ENCODE measurements at regions not wholly inside any gene's neighbourhood (a gene's known extent, or its start where the extent isn't known, plus 50 kb on each side); places are given as distances from the start of the nearest gene placed in this dataset.

DNA sequence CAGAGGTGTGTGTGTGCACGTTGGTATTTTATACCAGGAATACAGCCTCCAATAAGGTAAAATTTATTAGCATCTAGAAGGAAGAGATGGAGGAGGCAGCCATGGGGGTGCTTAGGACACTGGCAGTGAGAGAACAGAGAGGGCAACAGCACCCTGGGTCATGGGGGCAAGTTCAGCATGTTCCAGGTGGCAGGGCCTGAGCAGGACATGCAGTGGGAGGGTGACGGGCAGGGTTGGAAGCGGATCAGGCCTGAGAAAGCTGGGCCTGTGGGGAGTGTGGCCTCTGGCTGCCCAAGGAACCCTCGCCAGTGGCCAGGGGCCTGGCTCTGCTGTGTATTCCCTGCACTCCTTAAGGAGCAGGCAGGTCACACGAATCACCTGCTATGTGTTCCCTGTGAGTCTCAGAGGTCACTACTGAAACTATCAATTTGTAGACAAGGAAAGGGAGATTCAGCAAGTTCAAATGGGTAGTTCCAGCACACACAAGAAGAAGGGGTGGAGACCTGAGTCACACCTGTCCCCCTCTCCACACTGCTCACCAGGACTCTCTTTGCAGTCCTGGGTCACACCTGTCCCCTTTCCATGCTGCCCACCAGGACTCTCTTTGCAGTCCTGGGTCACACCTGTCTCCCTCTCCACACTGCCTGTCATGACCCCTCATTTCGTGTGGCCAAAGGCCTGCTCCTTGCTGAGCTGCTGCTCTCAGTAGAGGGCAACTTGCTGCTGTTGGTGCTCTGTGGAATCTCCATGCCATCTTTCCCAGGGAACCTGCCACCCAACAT, 463.9 kb upstream of the HS6ST1 start:
- FAIRE-seq: no peak
- peaks cover 3 to 67% of the 10 kb centered on the region in 2 experiments; a peak in 3 of 5 replicates for H3K27me3 ChIP-seq (ENCODE audit: control insufficient read depth in 1 of 2, insufficient read depth in 2 of 2, low read length in 2 of 2)
- no peaks in the 10 kb centered on the region for H4K20me1 ChIP-seq (ENCODE audit: insufficient read depth, low read length)
- no peak overlapping the region for H3K4me2 ChIP-seq (ENCODE audit: low read depth, low read length)
- H3K79me2 ChIP-seq (ENCODE audit: insufficient read depth, low read length): no peaks in the 10 kb centered on the region
- intact Hi-C loops (cut with micrococcal nuclease; ENCODE audit: unreplicated experiment): no loop called here
- ChIA-PET POLR2A (no interaction called here), CTCF (ENCODE audit: low intra/inter-chr PET ratio, low total read pairs) (no interaction called here)
- in situ Hi-C loops (cut with HindIII; ENCODE audit: extremely low pct_ligation_motif_present, low pct_unique_long_range_greater_than_20kb): no loop called here
- no peak for DNase-seq (ENCODE audit: low spot score)
- no peak overlapping the region for H3K9ac ChIP-seq (ENCODE audit: insufficient read depth, low read depth, low read length)
- no peak for ATAC-seq
- H3K4me3 ChIP-seq (replicated peaks in 1 of 3; ENCODE audit: insufficient read depth in 1 of 3, low read depth in 2 of 3, low read length in 3 of 3): no peak overlapping the region
- no peaks in the 10 kb centered on the region for H3K36me3 ChIP-seq (replicated peaks in 1 of 2; ENCODE audit: control insufficient read depth in 1 of 2, insufficient read depth in 2 of 2, low read length in 2 of 2)
- WGBS (ENCODE audit: low lambda C conversion rate): 8% methylated on average over 6 of the region's 6 CpGs
- H3K9me3 ChIP-seq (ENCODE audit: low read length): no peaks in the 10 kb centered on the region
- H3K27ac ChIP-seq (ENCODE audit: extremely low read length, insufficient read depth, low read length): no peak overlapping the region
- H2AFZ ChIP-seq (ENCODE audit: low read length): no peak overlapping the region
- no TSS peak for BruUV-seq (replicated peaks)
- no peaks in the 10 kb centered on the region for H3K4me1 ChIP-seq (ENCODE audit: insufficient read depth, low read length)
- no peak for TF ChIP-seq KDM6A (CRISPR knock-in tag; IDR thresholded peaks at IDR 0.05; ENCODE audit: low read depth)
- TF ChIP-seq ZNF598 (CRISPR knock-in tag; IDR thresholded peaks at IDR 0.05; ENCODE audit: borderline replicate concordance): no peak
- no peak for TF ChIP-seq TFAP4 (IDR thresholded peaks at IDR 0.05; ENCODE audit: borderline replicate concordance, low read depth)
- TF ChIP-seq NCOA1 (CRISPR knock-in tag; IDR thresholded peaks at IDR 0.05): no peak
- TF ChIP-seq, protein P1, sequence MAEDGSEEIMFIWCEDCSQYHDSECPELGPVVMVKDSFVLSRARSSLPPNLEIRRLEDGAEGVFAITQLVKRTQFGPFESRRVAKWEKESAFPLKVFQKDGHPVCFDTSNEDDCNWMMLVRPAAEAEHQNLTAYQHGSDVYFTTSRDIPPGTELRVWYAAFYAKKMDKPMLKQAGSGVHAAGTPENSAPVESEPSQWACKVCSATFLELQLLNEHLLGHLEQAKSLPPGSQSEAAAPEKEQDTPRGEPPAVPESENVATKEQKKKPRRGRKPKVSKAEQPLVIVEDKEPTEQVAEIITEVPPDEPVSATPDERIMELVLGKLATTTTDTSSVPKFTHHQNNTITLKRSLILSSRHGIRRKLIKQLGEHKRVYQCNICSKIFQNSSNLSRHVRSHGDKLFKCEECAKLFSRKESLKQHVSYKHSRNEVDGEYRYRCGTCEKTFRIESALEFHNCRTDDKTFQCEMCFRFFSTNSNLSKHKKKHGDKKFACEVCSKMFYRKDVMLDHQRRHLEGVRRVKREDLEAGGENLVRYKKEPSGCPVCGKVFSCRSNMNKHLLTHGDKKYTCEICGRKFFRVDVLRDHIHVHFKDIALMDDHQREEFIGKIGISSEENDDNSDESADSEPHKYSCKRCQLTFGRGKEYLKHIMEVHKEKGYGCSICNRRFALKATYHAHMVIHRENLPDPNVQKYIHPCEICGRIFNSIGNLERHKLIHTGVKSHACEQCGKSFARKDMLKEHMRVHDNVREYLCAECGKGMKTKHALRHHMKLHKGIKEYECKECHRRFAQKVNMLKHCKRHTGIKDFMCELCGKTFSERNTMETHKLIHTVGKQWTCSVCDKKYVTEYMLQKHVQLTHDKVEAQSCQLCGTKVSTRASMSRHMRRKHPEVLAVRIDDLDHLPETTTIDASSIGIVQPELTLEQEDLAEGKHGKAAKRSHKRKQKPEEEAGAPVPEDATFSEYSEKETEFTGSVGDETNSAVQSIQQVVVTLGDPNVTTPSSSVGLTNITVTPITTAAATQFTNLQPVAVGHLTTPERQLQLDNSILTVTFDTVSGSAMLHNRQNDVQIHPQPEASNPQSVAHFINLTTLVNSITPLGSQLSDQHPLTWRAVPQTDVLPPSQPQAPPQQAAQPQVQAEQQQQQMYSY (CRISPR knock-in tag; IDR thresholded peaks at IDR 0.05): no peak
- TF ChIP-seq, protein P2, sequence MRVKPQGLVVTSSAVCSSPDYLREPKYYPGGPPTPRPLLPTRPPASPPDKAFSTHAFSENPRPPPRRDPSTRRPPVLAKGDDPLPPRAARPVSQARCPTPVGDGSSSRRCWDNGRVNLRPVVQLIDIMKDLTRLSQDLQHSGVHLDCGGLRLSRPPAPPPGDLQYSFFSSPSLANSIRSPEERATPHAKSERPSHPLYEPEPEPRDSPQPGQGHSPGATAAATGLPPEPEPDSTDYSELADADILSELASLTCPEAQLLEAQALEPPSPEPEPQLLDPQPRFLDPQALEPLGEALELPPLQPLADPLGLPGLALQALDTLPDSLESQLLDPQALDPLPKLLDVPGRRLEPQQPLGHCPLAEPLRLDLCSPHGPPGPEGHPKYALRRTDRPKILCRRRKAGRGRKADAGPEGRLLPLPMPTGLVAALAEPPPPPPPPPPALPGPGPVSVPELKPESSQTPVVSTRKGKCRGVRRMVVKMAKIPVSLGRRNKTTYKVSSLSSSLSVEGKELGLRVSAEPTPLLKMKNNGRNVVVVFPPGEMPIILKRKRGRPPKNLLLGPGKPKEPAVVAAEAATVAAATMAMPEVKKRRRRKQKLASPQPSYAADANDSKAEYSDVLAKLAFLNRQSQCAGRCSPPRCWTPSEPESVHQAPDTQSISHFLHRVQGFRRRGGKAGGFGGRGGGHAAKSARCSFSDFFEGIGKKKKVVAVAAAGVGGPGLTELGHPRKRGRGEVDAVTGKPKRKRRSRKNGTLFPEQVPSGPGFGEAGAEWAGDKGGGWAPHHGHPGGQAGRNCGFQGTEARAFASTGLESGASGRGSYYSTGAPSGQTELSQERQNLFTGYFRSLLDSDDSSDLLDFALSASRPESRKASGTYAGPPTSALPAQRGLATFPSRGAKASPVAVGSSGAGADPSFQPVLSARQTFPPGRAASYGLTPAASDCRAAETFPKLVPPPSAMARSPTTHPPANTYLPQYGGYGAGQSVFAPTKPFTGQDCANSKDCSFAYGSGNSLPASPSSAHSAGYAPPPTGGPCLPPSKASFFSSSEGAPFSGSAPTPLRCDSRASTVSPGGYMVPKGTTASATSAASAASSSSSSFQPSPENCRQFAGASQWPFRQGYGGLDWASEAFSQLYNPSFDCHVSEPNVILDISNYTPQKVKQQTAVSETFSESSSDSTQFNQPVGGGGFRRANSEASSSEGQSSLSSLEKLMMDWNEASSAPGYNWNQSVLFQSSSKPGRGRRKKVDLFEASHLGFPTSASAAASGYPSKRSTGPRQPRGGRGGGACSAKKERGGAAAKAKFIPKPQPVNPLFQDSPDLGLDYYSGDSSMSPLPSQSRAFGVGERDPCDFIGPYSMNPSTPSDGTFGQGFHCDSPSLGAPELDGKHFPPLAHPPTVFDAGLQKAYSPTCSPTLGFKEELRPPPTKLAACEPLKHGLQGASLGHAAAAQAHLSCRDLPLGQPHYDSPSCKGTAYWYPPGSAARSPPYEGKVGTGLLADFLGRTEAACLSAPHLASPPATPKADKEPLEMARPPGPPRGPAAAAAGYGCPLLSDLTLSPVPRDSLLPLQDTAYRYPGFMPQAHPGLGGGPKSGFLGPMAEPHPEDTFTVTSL (CRISPR knock-in tag; IDR thresholded peaks at IDR 0.05; ENCODE audit: borderline replicate concordance): no peak
- no peak for TF ChIP-seq MZF1 (CRISPR knock-in tag; IDR thresholded peaks at IDR 0.05; ENCODE audit: borderline replicate concordance)
- TF ChIP-seq, protein P3, sequence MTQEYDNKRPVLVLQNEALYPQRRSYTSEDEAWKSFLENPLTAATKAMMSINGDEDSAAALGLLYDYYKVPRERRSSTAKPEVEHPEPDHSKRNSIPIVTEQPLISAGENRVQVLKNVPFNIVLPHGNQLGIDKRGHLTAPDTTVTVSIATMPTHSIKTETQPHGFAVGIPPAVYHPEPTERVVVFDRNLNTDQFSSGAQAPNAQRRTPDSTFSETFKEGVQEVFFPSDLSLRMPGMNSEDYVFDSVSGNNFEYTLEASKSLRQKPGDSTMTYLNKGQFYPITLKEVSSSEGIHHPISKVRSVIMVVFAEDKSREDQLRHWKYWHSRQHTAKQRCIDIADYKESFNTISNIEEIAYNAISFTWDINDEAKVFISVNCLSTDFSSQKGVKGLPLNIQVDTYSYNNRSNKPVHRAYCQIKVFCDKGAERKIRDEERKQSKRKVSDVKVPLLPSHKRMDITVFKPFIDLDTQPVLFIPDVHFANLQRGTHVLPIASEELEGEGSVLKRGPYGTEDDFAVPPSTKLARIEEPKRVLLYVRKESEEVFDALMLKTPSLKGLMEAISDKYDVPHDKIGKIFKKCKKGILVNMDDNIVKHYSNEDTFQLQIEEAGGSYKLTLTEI (CRISPR knock-in tag; conservative IDR thresholded peaks at IDR 0.05): no peak
- TF ChIP-seq FIP1L1 (IDR thresholded peaks at IDR 0.05; ENCODE audit: borderline replicate concordance, insufficient read depth, low read depth, low read length): no peak
- TF ChIP-seq SIX4 (CRISPR knock-in tag; IDR thresholded peaks at IDR 0.05): no peak
- TF ChIP-seq HNF4A (CRISPR knock-in tag; IDR thresholded peaks at IDR 0.05): no peak
- TF ChIP-seq SMARCC2 (IDR thresholded peaks at IDR 0.05): no peak
